ENCODE measurements at regions not wholly inside any gene's neighbourhood (a gene's known extent, or its start where the extent isn't known, plus 50 kb on each side); places are given as distances from the start of the nearest gene placed in this dataset.

- Histone ChIP-seq H3K36me3 (replicated peaks) (no peaks in the 10 kb centered on the region), H3K9me3 (no peaks in the 10 kb centered on the region), H3K4me1 (no peaks in the 10 kb centered on the region), H3K4me3 (no peak overlapping the region), H3K27me3 (ENCODE audit: low read depth) (no peaks in the 10 kb centered on the region; the same call in 1 of the 2 replicates)
- DNase-seq (ENCODE audit: low spot score in 2 of 2): no peak
- in situ Hi-C loops (cut with MboI; ENCODE audit: low sequenced_read_pairs): no loop called here
Observed at GRCh38 chr13:31922724-31923123, 108.8 kb upstream of the FRY start.

GRCh38 chr13:31923134-31923763 is 108.3 kb upstream of the FRY start:
- H3K36me3 ChIP-seq (replicated peaks): no peaks in the 10 kb centered on the region
- no peaks in the 10 kb centered on the region for H3K9me3 ChIP-seq
- no peaks in the 10 kb centered on the region for H3K4me1 ChIP-seq
- no peak overlapping the region for H3K4me3 ChIP-seq
- no peak for DNase-seq (ENCODE audit: low spot score in 2 of 2)
- in situ Hi-C loops (cut with MboI; ENCODE audit: low sequenced_read_pairs): no loop called here
- no peaks in the 10 kb centered on the region; the same call in 1 of the 2 replicates for H3K27me3 ChIP-seq (ENCODE audit: low read depth)

GRCh38 chr13:31925079-31925478 is 106.5 kb upstream of the FRY start:
- in situ Hi-C loops (cut with MboI; ENCODE audit: low sequenced_read_pairs): no loop called here
- Histone ChIP-seq H3K4me3 (no peak overlapping the region), H3K36me3 (replicated peaks) (no peaks in the 10 kb centered on the region), H3K9me3 (no peaks in the 10 kb centered on the region), H3K27me3 (ENCODE audit: low read depth) (no peaks in the 10 kb centered on the region; the same call in 1 of the 2 replicates), H3K4me1 (no peaks in the 10 kb centered on the region)
- no peak for DNase-seq (ENCODE audit: low spot score in 2 of 2)

GRCh38 chr13:31927219-31927653 is 104.3 kb upstream of the FRY start:
- no peaks in the 10 kb centered on the region for H3K27me3 ChIP-seq (ENCODE audit: low read depth)
- no peak for DNase-seq (ENCODE audit: low spot score in 2 of 2)
- H3K9me3 ChIP-seq: no peaks in the 10 kb centered on the region
- H3K36me3 ChIP-seq (replicated peaks): no peaks in the 10 kb centered on the region
- in situ Hi-C loops (cut with MboI; ENCODE audit: low sequenced_read_pairs): no loop called here
- no peak overlapping the region for H3K4me3 ChIP-seq
- no peaks in the 10 kb centered on the region for H3K4me1 ChIP-seq

GRCh38 chr13:31929031-31929770 is 102.4 kb upstream of the FRY start:
- H3K4me3 ChIP-seq: no peak overlapping the region
- H3K9me3 ChIP-seq: no peaks in the 10 kb centered on the region
- H3K4me1 ChIP-seq: no peaks in the 10 kb centered on the region
- in situ Hi-C loops (cut with MboI; ENCODE audit: low sequenced_read_pairs): no loop called here
- no peaks in the 10 kb centered on the region for H3K36me3 ChIP-seq (replicated peaks)
- no peak for DNase-seq (ENCODE audit: low spot score in 2 of 2)
- H3K27me3 ChIP-seq (ENCODE audit: low read depth): no peaks in the 10 kb centered on the region

GRCh38 chr13:31930490-31930889 is 101.1 kb upstream of the FRY start:
- DNase-seq (ENCODE audit: low spot score in 2 of 2): no peak
- Histone ChIP-seq H3K4me1 (no peaks in the 10 kb centered on the region), H3K4me3 (no peak overlapping the region), H3K36me3 (replicated peaks) (no peaks in the 10 kb centered on the region), H3K9me3 (no peaks in the 10 kb centered on the region), H3K27me3 (ENCODE audit: low read depth) (no peaks in the 10 kb centered on the region)
- in situ Hi-C loops (cut with MboI; ENCODE audit: low sequenced_read_pairs): no loop called here

- Histone ChIP-seq H3K4me3 (no peak overlapping the region), H3K27me3 (ENCODE audit: low read depth) (no peaks in the 10 kb centered on the region), H3K4me1 (no peaks in the 10 kb centered on the region), H3K9me3 (no peaks in the 10 kb centered on the region), H3K36me3 (replicated peaks) (no peaks in the 10 kb centered on the region)
- in situ Hi-C loops (cut with MboI; ENCODE audit: low sequenced_read_pairs): no loop called here
- DNase-seq (ENCODE audit: low spot score in 2 of 2): no peak
Observed at GRCh38 chr13:31930901-31931522, 100.6 kb upstream of the FRY start.

GRCh38 chr13:31937436-31937835 is 94.1 kb upstream of the FRY start:
- Histone ChIP-seq H3K4me1 (no peaks in the 10 kb centered on the region), H3K9me3 (no peaks in the 10 kb centered on the region), H3K36me3 (replicated peaks) (no peaks in the 10 kb centered on the region), H3K4me3 (no peak overlapping the region), H3K27me3 (ENCODE audit: low read depth) (no peaks in the 10 kb centered on the region)
- no peak for DNase-seq (ENCODE audit: low spot score in 2 of 2)
- in situ Hi-C loops (cut with MboI; ENCODE audit: low sequenced_read_pairs): no loop called here

- H3K27me3 ChIP-seq (ENCODE audit: low read depth): no peaks in the 10 kb centered on the region
- no peak for DNase-seq (ENCODE audit: low spot score in 2 of 2)
- H3K9me3 ChIP-seq: no peaks in the 10 kb centered on the region
- no peak overlapping the region for H3K4me3 ChIP-seq
- H3K36me3 ChIP-seq (replicated peaks): no peaks in the 10 kb centered on the region
- in situ Hi-C loops (cut with MboI; ENCODE audit: low sequenced_read_pairs): no loop called here
- H3K4me1 ChIP-seq: no peaks in the 10 kb centered on the region
Observed at GRCh38 chr13:31940076-31940475, 91.5 kb upstream of the FRY start.

- in situ Hi-C loops (cut with MboI; ENCODE audit: low sequenced_read_pairs): no loop called here
- no peak for DNase-seq (ENCODE audit: low spot score in 2 of 2)
- H3K4me3 ChIP-seq: no peak overlapping the region
Observed at GRCh38 chr13:31943591-31943990, 88.0 kb upstream of the FRY start.

GRCh38 chr13:31944262-31945160 is 87.1 kb upstream of the FRY start:
- DNase-seq (ENCODE audit: low spot score in 2 of 2): no peak
- Histone ChIP-seq H3K27me3 (ENCODE audit: low read depth) (no peaks in the 10 kb centered on the region), H3K9me3 (no peaks in the 10 kb centered on the region), H3K4me1 (no peaks in the 10 kb centered on the region), H3K36me3 (replicated peaks) (no peaks in the 10 kb centered on the region), H3K4me3 (no peak overlapping the region)
- in situ Hi-C loops (cut with MboI; ENCODE audit: low sequenced_read_pairs): no loop called here

More at GRCh38 chr13:31943591-31943990, 88.0 kb upstream of the FRY start:
- H3K9me3 ChIP-seq: no peaks in the 10 kb centered on the region
- no peaks in the 10 kb centered on the region for H3K27me3 ChIP-seq (ENCODE audit: low read depth)
- no peaks in the 10 kb centered on the region for H3K4me1 ChIP-seq
- no peaks in the 10 kb centered on the region for H3K36me3 ChIP-seq (replicated peaks)

GRCh38 chr13:31945202-31945961 is 86.2 kb upstream of the FRY start:
- Histone ChIP-seq H3K9me3 (no peaks in the 10 kb centered on the region), H3K4me1 (no peaks in the 10 kb centered on the region), H3K36me3 (replicated peaks) (no peaks in the 10 kb centered on the region), H3K27me3 (ENCODE audit: low read depth) (no peaks in the 10 kb centered on the region), H3K4me3 (no peak overlapping the region)
- in situ Hi-C loops (cut with MboI; ENCODE audit: low sequenced_read_pairs): no loop called here
- DNase-seq (ENCODE audit: low spot score in 2 of 2): no peak

All from HAP-1 (cell line).